HUES6 (cell line): ENCODE measurements at regions not wholly inside any gene's neighbourhood (a gene's known extent, or its start where the extent isn't known, plus 50 kb on each side); places are given as distances from the start of the nearest gene placed in this dataset.

ENCODE experiments used
- H3K27ac ChIP-seq: 2 replicates; pipeline ENCODE4 v1.7.0; 2013; ENCODE audit warnings: low read depth, mild to moderate bottlenecking, low read length, inconsistent platforms
- H3K27me3 ChIP-seq: 2 replicates; pipeline ENCODE4 v1.6.1; 2013; ENCODE audit warnings: low read length; ENCODE audit not compliant: control insufficient read depth, insufficient read depth
- H3K36me3 ChIP-seq: 2 replicates; pipeline ENCODE4 v1.6.1; 2013; ENCODE audit warnings: low read length; ENCODE audit not compliant: control insufficient read depth, insufficient read depth
- H3K4me1 ChIP-seq: 2 replicates; pipeline ENCODE4 v1.6.1; 2013; ENCODE audit warnings: low read length; ENCODE audit not compliant: control insufficient read depth, insufficient read depth
- H3K4me3 ChIP-seq: 2 replicates; pipeline ENCODE4 v1.5.1; 2013; ENCODE audit warnings: low read depth, low read length
- H3K9ac ChIP-seq: one replicate; pipeline ENCODE4 v1.6.1; 2013; ENCODE audit warnings: mild to moderate bottlenecking, low read length
- H3K9me3 ChIP-seq: 2 replicates; pipeline ENCODE4 v1.6.1; 2013; ENCODE audit warnings: low read depth, low read length; ENCODE audit not compliant: control insufficient read depth, insufficient read depth

GRCh38 chr4:179530958-179531357 is 2088.7 kb upstream of the AGA start:
- Histone ChIP-seq H3K27me3 (no peaks in the 10 kb centered on the region), H3K9ac (no peak overlapping the region), H3K4me3 (no peak overlapping the region), H3K9me3 (no peaks in the 10 kb centered on the region), H3K4me1 (no peaks in the 10 kb centered on the region), H3K36me3 (no peaks in the 10 kb centered on the region), H3K27ac (no peak overlapping the region)

GRCh38 chr4:179536694-179537093 is 2094.5 kb upstream of the AGA start:
- H3K4me1 ChIP-seq, result peaks cover 8% of the 10 kb centered on the region; the same call in 1 of the 2 replicates
- no peak overlapping the region for H3K9ac ChIP-seq
- H3K27me3 ChIP-seq, result no peaks in the 10 kb centered on the region
- H3K9me3 ChIP-seq, result no peaks in the 10 kb centered on the region
- no peaks in the 10 kb centered on the region for H3K36me3 ChIP-seq
- no peak overlapping the region for H3K27ac ChIP-seq
- no peak overlapping the region for H3K4me3 ChIP-seq

- no peaks in the 10 kb centered on the region for H3K27me3 ChIP-seq
- no peak overlapping the region for H3K4me3 ChIP-seq
- peaks cover 8% of the 10 kb centered on the region; the same call in 1 of the 2 replicates for H3K4me1 ChIP-seq
- H3K36me3 ChIP-seq, result no peaks in the 10 kb centered on the region
- H3K9ac ChIP-seq, result no peak overlapping the region
- no peak overlapping the region for H3K27ac ChIP-seq
- no peaks in the 10 kb centered on the region for H3K9me3 ChIP-seq
Observed at GRCh38 chr4:179539641-179540040, 2097.4 kb upstream of the AGA start.

- no peak overlapping the region for H3K27ac ChIP-seq
- H3K4me1 ChIP-seq, result no peaks in the 10 kb centered on the region
- H3K9ac ChIP-seq, result no peak overlapping the region
- H3K9me3 ChIP-seq, result no peaks in the 10 kb centered on the region
- no peak overlapping the region for H3K4me3 ChIP-seq
- no peaks in the 10 kb centered on the region for H3K27me3 ChIP-seq
- H3K36me3 ChIP-seq, result no peaks in the 10 kb centered on the region
Observed at GRCh38 chr4:179543771-179544170, 2101.5 kb upstream of the AGA start.

GRCh38 chr4:179544496-179544895 is 2102.3 kb upstream of the AGA start:
- no peaks in the 10 kb centered on the region for H3K27me3 ChIP-seq
- no peaks in the 10 kb centered on the region for H3K4me1 ChIP-seq
- H3K36me3 ChIP-seq, result no peaks in the 10 kb centered on the region
- no peak overlapping the region for H3K9ac ChIP-seq
- no peak overlapping the region for H3K4me3 ChIP-seq
- no peak overlapping the region for H3K27ac ChIP-seq
- H3K9me3 ChIP-seq, result no peaks in the 10 kb centered on the region

- Histone ChIP-seq H3K36me3 (no peaks in the 10 kb centered on the region), H3K4me3 (no peak overlapping the region), H3K9me3 (no peaks in the 10 kb centered on the region), H3K27ac (no peak overlapping the region), H3K4me1 (no peaks in the 10 kb centered on the region), H3K9ac (no peak overlapping the region), H3K27me3 (no peaks in the 10 kb centered on the region)
Observed at GRCh38 chr4:179552131-179552530, 2109.9 kb upstream of the AGA start.

- Histone ChIP-seq H3K27me3 (no peaks in the 10 kb centered on the region), H3K27ac (no peak overlapping the region), H3K9ac (no peak overlapping the region)
Observed at GRCh38 chr4:179563741-179564140, 2121.5 kb upstream of the AGA start.

GRCh38 chr4:179569549-179569948 is 2127.3 kb upstream of the AGA start:
- H3K27me3 ChIP-seq, result no peaks in the 10 kb centered on the region
- no peaks in the 10 kb centered on the region for H3K4me1 ChIP-seq
- no peak overlapping the region for H3K27ac ChIP-seq
- H3K9me3 ChIP-seq, result peaks cover 3% of the 10 kb centered on the region; the same call in 1 of the 2 replicates
- no peaks in the 10 kb centered on the region for H3K36me3 ChIP-seq
- H3K9ac ChIP-seq, result no peak overlapping the region
- H3K4me3 ChIP-seq, result no peak overlapping the region

More at GRCh38 chr4:179563741-179564140, 2121.5 kb upstream of the AGA start:
- no peaks in the 10 kb centered on the region for H3K4me1 ChIP-seq
- H3K4me3 ChIP-seq, result no peak overlapping the region
- H3K9me3 ChIP-seq, result no peaks in the 10 kb centered on the region
- no peaks in the 10 kb centered on the region for H3K36me3 ChIP-seq

- H3K9me3 ChIP-seq, result peaks cover 2% of the 10 kb centered on the region; the same call in 1 of the 2 replicates
- no peaks in the 10 kb centered on the region for H3K36me3 ChIP-seq
- H3K27ac ChIP-seq, result no peak overlapping the region
- no peak overlapping the region for H3K9ac ChIP-seq
- H3K27me3 ChIP-seq, result no peaks in the 10 kb centered on the region
- no peak overlapping the region for H3K4me3 ChIP-seq
- H3K4me1 ChIP-seq, result peaks cover 7% of the 10 kb centered on the region; the same call in 1 of the 2 replicates
Observed at GRCh38 chr4:179582164-179582905, 2140.1 kb upstream of the AGA start.

- Histone ChIP-seq H3K27me3 (no peaks in the 10 kb centered on the region), H3K4me3 (no peak overlapping the region), H3K9me3 (peaks cover 2% of the 10 kb centered on the region; the same call in 1 of the 2 replicates), H3K27ac (no peak overlapping the region), H3K36me3 (no peaks in the 10 kb centered on the region), H3K4me1 (peaks cover 7% of the 10 kb centered on the region; the same call in 1 of the 2 replicates), H3K9ac (no peak overlapping the region)
Observed at GRCh38 chr4:179583221-179583620, 2141.0 kb upstream of the AGA start.

GRCh38 chr4:179584101-179584500 is 2141.9 kb upstream of the AGA start:
- Histone ChIP-seq H3K4me3 (no peak overlapping the region), H3K27ac (no peak overlapping the region), H3K4me1 (peaks cover 7% of the 10 kb centered on the region; the same call in 1 of the 2 replicates), H3K36me3 (no peaks in the 10 kb centered on the region), H3K27me3 (no peaks in the 10 kb centered on the region), H3K9ac (no peak overlapping the region), H3K9me3 (no peaks in the 10 kb centered on the region; the same call in 1 of the 2 replicates)
